ENCODE measurements at regions not wholly inside any gene's neighbourhood (a gene's known extent, or its start where the extent isn't known, plus 50 kb on each side); places are given as distances from the start of the nearest gene placed in this dataset.

GRCh38 chr9:78676009-78676408 lies 379.1 kb downstream of the PSAT1 start:
- ATAC-seq, result no peak
- Histone ChIP-seq H3K27ac (ENCODE audit: low read length) (no peak overlapping the region), H3K27me3 (ENCODE audit: control insufficient read depth, insufficient read depth) (no peaks in the 10 kb centered on the region), H3K4me3 (ENCODE audit: low read length) (no peak overlapping the region), H3K9me3 (ENCODE audit: control insufficient read depth, low read length) (no peaks in the 10 kb centered on the region), H3K4me1 (ENCODE audit: control insufficient read depth, insufficient read depth, low read length) (no peaks in the 10 kb centered on the region)
- DNase-seq, result no peak
- WGBS, result 62% methylated on average over 2 of the region's 2 CpGs
- intact Hi-C loops (cut with DNase I), result loop anchor here in 1 of 4 donors (5.0 kb wide), 1 partner anchor 166 kb away; no protein-coding TSS in a partner anchor

GRCh38 chr9:78676623-78677022 lies 379.7 kb downstream of the PSAT1 start:
- Histone ChIP-seq H3K4me3 (ENCODE audit: low read length) (no peak overlapping the region), H3K9me3 (ENCODE audit: control insufficient read depth, low read length) (no peaks in the 10 kb centered on the region), H3K4me1 (ENCODE audit: control insufficient read depth, insufficient read depth, low read length) (no peaks in the 10 kb centered on the region), H3K27me3 (ENCODE audit: control insufficient read depth, insufficient read depth) (no peaks in the 10 kb centered on the region), H3K27ac (ENCODE audit: low read length) (no peak overlapping the region)
- DNase-seq, result no peak
- intact Hi-C loops (cut with DNase I), result loop anchor here in 1 of 4 donors (5.0 kb wide), 1 partner anchor 166 kb away; no protein-coding TSS in a partner anchor
- no peak for ATAC-seq

- no peaks in the 10 kb centered on the region for H3K4me1 ChIP-seq (ENCODE audit: control insufficient read depth, insufficient read depth, low read length)
- H3K4me3 ChIP-seq (ENCODE audit: low read length), result no peak overlapping the region
- no peaks in the 10 kb centered on the region for H3K9me3 ChIP-seq (ENCODE audit: control insufficient read depth, low read length)
- intact Hi-C loops (cut with DNase I), result loop anchor here in 1 of 4 donors (5.0 kb wide), 1 partner anchor 165 kb away; no protein-coding TSS in a partner anchor
- H3K27me3 ChIP-seq (ENCODE audit: control insufficient read depth, insufficient read depth), result no peaks in the 10 kb centered on the region
- H3K27ac ChIP-seq (ENCODE audit: low read length), result no peak overlapping the region
- DNase-seq (no peak), ATAC-seq (no peak)
- 68% methylated on average over 2 of the region's 2 CpGs for WGBS
Observed at GRCh38 chr9:78677326-78677725, 380.4 kb downstream of the PSAT1 start.

GRCh38 chr9:78678877-78679276 lies 382.0 kb downstream of the PSAT1 start:
- no peak for DNase-seq
- no peak for ATAC-seq
- WGBS, result 88% methylated on average over 5 of the region's 5 CpGs

GRCh38 chr9:78680196-78680595 lies 383.3 kb downstream of the PSAT1 start:
- Histone ChIP-seq H3K4me3 (ENCODE audit: low read length) (no peak overlapping the region), H3K27ac (ENCODE audit: low read length) (no peak overlapping the region), H3K9me3 (ENCODE audit: control insufficient read depth, low read length) (no peaks in the 10 kb centered on the region), H3K27me3 (ENCODE audit: control insufficient read depth, insufficient read depth) (no peaks in the 10 kb centered on the region), H3K4me1 (ENCODE audit: control insufficient read depth, insufficient read depth, low read length) (no peaks in the 10 kb centered on the region)
- 92% methylated on average over 3 of the region's 3 CpGs for WGBS
- intact Hi-C loops (cut with DNase I), result no loop called here
- DNase-seq (no peak), ATAC-seq (no peak)

More at GRCh38 chr9:78678877-78679276, 382.0 kb downstream of the PSAT1 start:
- Histone ChIP-seq H3K27me3 (ENCODE audit: control insufficient read depth, insufficient read depth) (no peaks in the 10 kb centered on the region), H3K4me3 (ENCODE audit: low read length) (no peak overlapping the region), H3K9me3 (ENCODE audit: control insufficient read depth, low read length) (no peaks in the 10 kb centered on the region), H3K27ac (ENCODE audit: low read length) (no peak overlapping the region), H3K4me1 (ENCODE audit: control insufficient read depth, insufficient read depth, low read length) (no peaks in the 10 kb centered on the region)
- intact Hi-C loops (cut with DNase I), result loop anchor here in 1 of 4 donors (5.0 kb wide), 1 partner anchor 163 kb away; no protein-coding TSS in a partner anchor

- Histone ChIP-seq H3K27ac (ENCODE audit: low read length) (no peak overlapping the region), H3K4me1 (ENCODE audit: control insufficient read depth, insufficient read depth, low read length) (no peaks in the 10 kb centered on the region), H3K9me3 (ENCODE audit: control insufficient read depth, low read length) (no peaks in the 10 kb centered on the region), H3K27me3 (ENCODE audit: control insufficient read depth, insufficient read depth) (no peaks in the 10 kb centered on the region), H3K4me3 (ENCODE audit: low read length) (no peak overlapping the region)
- DNase-seq (no peak), ATAC-seq (no peak)
- WGBS, result 36% methylated on average over 5 of the region's 5 CpGs
- intact Hi-C loops (cut with DNase I), result no loop called here
Observed at GRCh38 chr9:78682216-78682615, 385.3 kb downstream of the PSAT1 start.

- no peaks in the 10 kb centered on the region for H3K4me1 ChIP-seq (ENCODE audit: control insufficient read depth, insufficient read depth, low read length)
- H3K4me3 ChIP-seq (ENCODE audit: low read length), result no peak overlapping the region
- intact Hi-C loops (cut with DNase I), result no loop called here
- H3K27ac ChIP-seq (ENCODE audit: low read length), result no peak overlapping the region
- ATAC-seq (no peak), DNase-seq (no peak)
- WGBS, result 93% methylated on average over 1 of the region's 1 CpG
- H3K27me3 ChIP-seq (ENCODE audit: control insufficient read depth, insufficient read depth), result no peaks in the 10 kb centered on the region
- H3K9me3 ChIP-seq (ENCODE audit: control insufficient read depth, low read length), result no peaks in the 10 kb centered on the region
Observed at GRCh38 chr9:78685471-78685870, 388.5 kb downstream of the PSAT1 start.

GRCh38 chr9:78688796-78689195 lies 391.9 kb downstream of the PSAT1 start:
- H3K4me1 ChIP-seq (ENCODE audit: control insufficient read depth, insufficient read depth, low read length), result no peaks in the 10 kb centered on the region
- DNase-seq, result no peak
- 42% methylated on average over 1 of the region's 1 CpG for WGBS
- H3K27me3 ChIP-seq (ENCODE audit: control insufficient read depth, insufficient read depth), result no peaks in the 10 kb centered on the region
- intact Hi-C loops (cut with DNase I), result no loop called here
- no peak overlapping the region for H3K27ac ChIP-seq (ENCODE audit: low read length)
- no peak for ATAC-seq
- H3K9me3 ChIP-seq (ENCODE audit: control insufficient read depth, low read length), result no peaks in the 10 kb centered on the region
- H3K4me3 ChIP-seq (ENCODE audit: low read length), result no peak overlapping the region

GRCh38 chr9:78691542-78691941 lies 394.6 kb downstream of the PSAT1 start:
- H3K4me1 ChIP-seq (ENCODE audit: control insufficient read depth, insufficient read depth, low read length), result no peaks in the 10 kb centered on the region
- no peak overlapping the region for H3K4me3 ChIP-seq (ENCODE audit: low read length)
- ATAC-seq (no peak), DNase-seq (no peak)
- 75% methylated on average over 2 of the region's 2 CpGs for WGBS
- intact Hi-C loops (cut with DNase I), result no loop called here
- H3K9me3 ChIP-seq (ENCODE audit: control insufficient read depth, low read length), result no peaks in the 10 kb centered on the region
- H3K27ac ChIP-seq (ENCODE audit: low read length), result no peak overlapping the region
- H3K27me3 ChIP-seq (ENCODE audit: control insufficient read depth, insufficient read depth), result no peaks in the 10 kb centered on the region

- Histone ChIP-seq H3K27me3 (ENCODE audit: control insufficient read depth, insufficient read depth) (no peaks in the 10 kb centered on the region), H3K9me3 (ENCODE audit: control insufficient read depth, low read length) (no peaks in the 10 kb centered on the region), H3K4me1 (ENCODE audit: control insufficient read depth, insufficient read depth, low read length) (no peaks in the 10 kb centered on the region), H3K4me3 (ENCODE audit: low read length) (no peak overlapping the region), H3K27ac (ENCODE audit: low read length) (no peak overlapping the region)
- intact Hi-C loops (cut with DNase I), result no loop called here
- 46% methylated on average over 3 of the region's 3 CpGs for WGBS
- no peak for DNase-seq
- no peak for ATAC-seq
Observed at GRCh38 chr9:78692871-78693270, 395.9 kb downstream of the PSAT1 start.

GRCh38 chr9:78694974-78695373 lies 398.0 kb downstream of the PSAT1 start:
- no peak overlapping the region for H3K27ac ChIP-seq (ENCODE audit: low read length)
- 41% methylated on average over 7 of the region's 7 CpGs for WGBS
- no peak for ATAC-seq

GRCh38 chr9:78695519-78695918 lies 398.6 kb downstream of the PSAT1 start:
- 25% methylated on average over 5 of the region's 5 CpGs for WGBS
- no peak for ATAC-seq

More at GRCh38 chr9:78694974-78695373, 398.0 kb downstream of the PSAT1 start:
- DNase-seq, result no peak
- Histone ChIP-seq H3K4me3 (ENCODE audit: low read length) (no peak overlapping the region), H3K4me1 (ENCODE audit: control insufficient read depth, insufficient read depth, low read length) (no peaks in the 10 kb centered on the region), H3K27me3 (ENCODE audit: control insufficient read depth, insufficient read depth) (no peaks in the 10 kb centered on the region), H3K9me3 (ENCODE audit: control insufficient read depth, low read length) (no peaks in the 10 kb centered on the region)
- intact Hi-C loops (cut with DNase I), result no loop called here

More at GRCh38 chr9:78695519-78695918, 398.6 kb downstream of the PSAT1 start:
- Histone ChIP-seq H3K27me3 (ENCODE audit: control insufficient read depth, insufficient read depth) (no peaks in the 10 kb centered on the region), H3K4me3 (ENCODE audit: low read length) (no peak overlapping the region), H3K27ac (ENCODE audit: low read length) (no peak overlapping the region), H3K4me1 (ENCODE audit: control insufficient read depth, insufficient read depth, low read length) (no peaks in the 10 kb centered on the region), H3K9me3 (ENCODE audit: control insufficient read depth, low read length) (no peaks in the 10 kb centered on the region)
- intact Hi-C loops (cut with DNase I), result no loop called here
- DNase-seq, result no peak
